DND-41 (cell line): ENCODE measurements at regions not wholly inside any gene's neighbourhood (a gene's known extent, or its start where the extent isn't known, plus 50 kb on each side); places are given as distances from the start of the nearest gene placed in this dataset.

Source experiments
- CTCF ChIP-seq: IDR thresholded peaks from 2 replicates; pipeline ENCODE4 v1.5.1; 2012; ENCODE audit warnings: borderline replicate concordance, low read length, moderate library complexity, mild to moderate bottlenecking; ENCODE audit not compliant: poor library complexity, severe bottlenecking; ENCODE audit errors: extremely low read depth
- EZH2 ChIP-seq: IDR thresholded peaks from 3 replicates; pipeline ENCODE4 v1.6.1; 2012; ENCODE audit warnings: borderline replicate concordance, low read depth, mild to moderate bottlenecking, moderate library complexity, low read length, inconsistent platforms; ENCODE audit not compliant: severe bottlenecking

- TF ChIP-seq CTCF = no peak
- no peak for TF ChIP-seq EZH2
Observed at GRCh38 chr2:239676716-239677452, 276.1 kb upstream of the HDAC4 start.
